Stimulated activated CD8-positive, alpha-beta memory T cell treated with anti-CD3 and anti-CD28 coated beads, Interleukin-7, amount 100 ng/mL, for 4 hours (primary cell): ENCODE measurements at regions not wholly inside any gene's neighbourhood (a gene's known extent, or its start where the extent isn't known, plus 50 kb on each side); places are given as distances from the start of the nearest gene placed in this dataset.

Experiments used
- DNase-seq, 2 donors: peaks; one replicate each; pipeline ENCODE4 v3.0.0-alpha.2; 2020; ENCODE audit warnings: low read depth in 2 of 2

- no peak for DNase-seq
Observed at GRCh38 chr6:115720900-115721299, 339.8 kb downstream of the FRK start.

GRCh38 chr6:115717472-115717871 is 343.2 kb downstream of the FRK start:
- DNase-seq: no peak

DNA sequence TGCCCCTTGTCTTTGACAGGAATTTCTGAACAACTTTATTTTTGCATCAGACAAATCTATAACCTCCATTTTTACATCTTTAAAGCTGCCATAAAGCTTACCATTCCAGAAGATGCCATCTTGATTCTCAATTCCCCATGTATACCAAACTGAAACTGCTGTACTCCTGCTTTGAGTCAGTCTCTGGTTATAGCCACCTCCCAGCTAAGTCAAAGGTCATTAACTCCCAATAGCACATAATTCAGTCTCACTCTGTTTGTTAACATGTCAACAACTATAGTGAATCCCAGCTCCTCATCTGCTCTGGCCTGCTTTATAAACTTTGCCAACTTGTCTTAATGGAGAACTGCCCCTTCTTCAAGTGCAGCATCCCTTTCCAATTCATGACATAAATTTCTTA is 343.6 kb downstream of the FRK start:
- DNase-seq: no peak

DNA sequence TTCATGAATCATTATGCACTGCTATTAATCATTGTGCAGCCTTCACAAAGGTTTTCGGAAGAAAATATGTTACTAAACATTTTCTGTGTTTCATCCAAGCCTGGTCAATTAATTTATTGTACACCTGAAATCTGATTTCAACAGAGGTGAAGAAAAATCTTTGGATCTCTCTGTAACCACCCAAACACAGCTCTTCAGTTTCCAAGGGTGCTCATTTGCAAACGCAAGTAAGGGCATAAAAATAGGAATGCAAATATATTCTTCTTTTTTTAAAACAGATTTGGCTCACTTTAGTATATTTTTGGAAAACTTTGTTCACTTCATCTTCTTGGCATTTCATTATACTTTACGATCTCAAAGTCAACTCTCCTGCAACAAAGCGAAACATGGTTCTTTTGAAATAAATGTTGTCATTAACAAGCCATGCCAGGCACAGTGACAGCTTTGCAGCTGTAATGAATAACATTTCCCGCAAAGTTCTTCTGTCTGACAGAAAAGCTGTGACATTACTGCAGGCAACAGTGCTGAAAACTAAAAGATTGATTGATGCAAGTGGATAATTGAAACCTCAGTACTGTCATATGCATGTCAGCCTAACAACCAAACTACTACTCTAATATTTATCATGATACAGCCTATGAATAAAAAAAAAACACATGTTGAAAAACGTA is 348.3 kb downstream of the FRK start:
- no peak for DNase-seq

- no peak for DNase-seq
Observed at GRCh38 chr6:115708850-115709249, 351.8 kb downstream of the FRK start.

GRCh38 chr6:115706981-115707380 is 353.7 kb downstream of the FRK start:
- DNase-seq: no peak

DNA sequence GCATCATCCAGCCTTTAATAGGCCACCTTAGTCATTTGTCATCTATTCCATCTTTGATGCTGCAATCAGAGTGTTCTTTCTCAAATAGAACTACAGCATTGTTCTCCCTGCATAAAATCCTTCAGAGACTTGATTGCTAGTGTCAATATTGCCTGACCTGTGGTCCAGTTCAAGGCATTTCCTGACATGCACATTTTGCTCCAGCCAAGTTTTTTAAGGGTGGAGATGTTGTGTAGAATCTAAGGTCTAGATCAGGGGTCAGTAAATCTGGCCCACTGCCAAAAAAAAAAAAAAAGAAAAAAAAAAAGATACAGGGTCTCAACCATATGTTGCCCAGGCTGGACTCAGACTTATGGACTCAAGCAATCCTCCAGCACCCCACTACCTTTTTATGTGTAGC is 354.4 kb downstream of the FRK start:
- no peak for DNase-seq

GRCh38 chr6:115704028-115704427 is 356.7 kb downstream of the FRK start:
- DNase-seq: no peak

GRCh38 chr6:115691433-115691832 is 369.3 kb downstream of the FRK start:
- DNase-seq: no peak

- DNase-seq: no peak
Observed at GRCh38 chr6:115690854-115691253, 369.8 kb downstream of the FRK start.

DNA sequence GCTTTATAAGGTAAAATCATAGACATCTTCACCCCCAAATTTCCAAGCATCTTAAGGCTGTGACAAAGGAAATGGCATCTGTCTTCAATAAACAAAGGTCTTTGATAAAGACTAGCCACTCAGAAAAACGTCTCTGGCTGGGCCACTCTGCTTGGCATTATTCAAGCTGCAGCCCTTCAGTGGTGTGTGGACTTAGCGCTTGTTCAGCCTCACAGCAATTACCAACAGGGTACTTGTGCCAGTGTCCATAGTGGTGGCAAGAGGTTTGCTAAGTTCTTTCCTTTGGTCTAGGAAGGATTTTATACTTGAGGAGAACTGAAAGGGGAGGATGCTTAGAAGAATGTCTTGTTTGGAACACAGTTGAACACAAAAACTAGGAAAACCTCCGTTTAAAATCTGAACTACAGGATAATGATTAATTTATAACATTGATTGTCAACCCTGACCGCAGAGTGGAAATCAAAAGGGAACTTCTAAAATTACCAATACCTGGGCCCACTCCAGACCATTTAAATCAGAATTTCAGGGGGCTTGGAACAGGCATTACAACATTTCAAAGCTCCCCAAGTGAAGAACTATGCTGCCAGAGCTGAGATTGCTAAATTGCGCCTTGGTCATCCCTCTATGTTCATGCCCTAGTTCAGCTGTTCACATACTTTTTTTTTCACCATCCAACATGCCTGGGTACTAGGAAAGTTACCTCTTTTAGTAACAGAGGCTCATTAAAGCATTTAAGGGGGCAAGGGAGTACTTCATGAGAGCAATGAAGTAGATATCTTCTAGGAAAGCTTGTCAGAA is 378.5 kb downstream of the FRK start:
- DNase-seq: no peak

- no peak for DNase-seq
Observed at GRCh38 chr6:115680621-115681020, 380.1 kb downstream of the FRK start.

DNA sequence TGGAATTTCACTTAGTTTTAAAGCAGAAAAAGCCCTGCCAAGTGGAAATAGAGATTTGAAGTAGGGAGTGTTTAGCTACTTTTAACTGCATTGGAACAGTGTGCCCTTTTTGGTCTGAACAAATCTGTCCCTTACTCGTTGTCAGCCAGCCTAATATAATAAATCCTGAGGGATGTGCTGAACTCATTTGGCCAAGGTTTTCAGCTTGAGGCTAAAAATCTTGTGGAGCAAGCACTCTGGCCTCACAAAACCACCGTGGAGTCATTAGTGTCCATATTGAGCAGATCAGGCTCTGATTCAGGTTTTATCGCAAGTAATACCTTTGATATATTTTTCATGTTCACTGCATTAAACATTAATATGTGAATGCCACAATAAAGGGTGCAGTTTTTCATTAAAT is 383.5 kb downstream of the FRK start:
- DNase-seq: no peak

DNA sequence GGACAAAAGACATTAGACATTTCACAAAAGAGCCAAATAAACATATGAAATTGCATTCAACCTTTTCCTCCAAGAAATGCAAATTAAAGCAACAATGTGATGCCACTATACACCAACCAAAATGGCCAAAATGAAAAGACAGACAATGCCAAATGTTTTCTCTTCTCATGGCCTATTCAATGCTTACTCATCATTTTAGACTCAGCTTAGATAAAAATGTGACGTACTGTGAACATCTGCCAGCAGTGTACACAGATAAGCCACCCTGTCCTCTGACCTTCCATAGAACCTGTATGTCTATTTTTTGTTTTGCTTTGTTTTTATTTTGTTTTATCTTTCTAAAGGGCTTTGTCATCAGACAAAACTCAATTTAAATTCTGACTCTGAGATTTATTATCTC is 385.2 kb downstream of the FRK start:
- DNase-seq: no peak

GRCh38 chr6:115668781-115669180 is 391.9 kb downstream of the FRK start:
- no peak for DNase-seq

GRCh38 chr6:115668211-115668610 is 392.5 kb downstream of the FRK start:
- DNase-seq: no peak

- DNase-seq: no peak
Observed at GRCh38 chr6:115667478-115668026, 393.1 kb downstream of the FRK start.

GRCh38 chr6:115666997-115667396 is 393.7 kb downstream of the FRK start:
- no peak for DNase-seq

DNA sequence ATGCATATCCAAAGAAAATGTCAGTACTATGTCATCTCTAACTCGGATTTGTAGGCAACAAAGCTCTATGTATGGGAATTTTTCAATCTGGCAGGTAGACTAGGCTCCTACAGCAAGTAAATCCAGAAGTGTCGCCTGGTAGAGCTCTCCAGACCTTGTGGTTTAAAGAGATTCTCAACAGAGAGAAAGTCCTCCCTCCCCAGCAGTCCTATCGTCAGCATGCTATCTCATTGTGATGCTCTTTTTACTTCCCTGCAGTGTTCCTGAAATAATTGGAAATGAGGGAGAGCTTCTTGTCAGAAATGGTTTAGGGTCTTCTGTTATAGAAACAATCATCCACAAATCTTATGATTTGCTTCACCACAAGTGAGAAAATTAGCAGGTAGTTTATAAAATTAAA is 395.4 kb downstream of the FRK start:
- no peak for DNase-seq

GRCh38 chr6:115663681-115664080 is 397.0 kb downstream of the FRK start:
- no peak for DNase-seq

DNA sequence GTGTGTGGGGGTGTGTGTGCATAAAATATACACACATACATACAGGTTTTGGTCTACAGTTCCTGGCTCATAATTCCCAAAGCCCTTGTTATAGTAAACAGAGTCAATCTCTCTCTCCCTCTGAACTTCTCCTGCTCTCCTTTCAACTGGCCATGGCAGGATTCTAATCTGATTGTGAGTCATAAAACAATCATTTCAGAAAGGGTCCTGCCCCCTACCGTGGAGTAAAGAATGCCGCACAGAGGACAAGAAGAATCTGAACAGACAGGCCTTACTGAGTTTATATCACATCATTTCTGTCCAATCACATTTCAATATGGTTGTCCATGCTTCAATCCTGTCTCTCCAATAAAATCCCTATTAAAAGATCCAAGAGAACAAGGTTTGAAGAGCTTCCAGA is 416.9 kb downstream of the FRK start:
- no peak for DNase-seq

GRCh38 chr6:115634887-115635286 is 425.8 kb downstream of the FRK start:
- DNase-seq: no peak

DNA sequence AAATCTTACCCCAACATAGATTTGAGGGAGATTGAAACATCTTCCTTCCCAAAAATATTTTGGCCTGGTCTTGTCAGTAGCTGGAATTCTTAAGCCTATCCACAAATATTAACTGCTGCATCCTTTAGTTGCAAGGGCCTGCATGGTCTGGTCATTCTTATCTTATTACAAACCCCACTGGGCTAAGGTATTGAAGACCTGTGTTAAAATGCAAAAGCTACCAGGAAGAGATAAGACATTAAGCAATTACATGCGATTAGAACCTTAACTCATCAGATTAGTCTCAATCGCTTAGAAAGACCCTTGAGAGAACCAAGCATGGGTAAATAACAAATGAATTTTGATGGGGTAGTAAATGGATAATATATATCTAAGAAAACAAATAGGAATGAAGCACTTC is 426.6 kb downstream of the FRK start:
- DNase-seq: no peak
